Mucosa of descending colon (tissue), 3 donors: ENCODE measurements at regions not wholly inside any gene's neighbourhood (a gene's known extent, or its start where the extent isn't known, plus 50 kb on each side); places are given as distances from the start of the nearest gene placed in this dataset.
A peak's percentile ranks its signal among the peaks of the same experiment; 100 is the strongest.

Experiments used
- ATAC-seq: fragments of 200-7000 bp; cut with Tn5 transposase; one replicate; pipeline ENCODE4 v1.9.1; 2020; ENCODE audit warnings: mild to moderate bottlenecking, moderate library complexity
- DNase-seq, 3 donors: peaks; one replicate each; pipeline ENCODE4 v3.0.0-alpha.2; 2020
- H3K36me3 ChIP-seq: fragments of 200-600 bp; one replicate; pipeline ENCODE4 v1.8.0; 2021; ENCODE audit warnings: low read depth, mild to moderate bottlenecking
- H3K4me1 ChIP-seq: fragments of 200-600 bp; one replicate; pipeline ENCODE4 v1.8.0; 2021; ENCODE audit warnings: low read depth, mild to moderate bottlenecking
- H3K4me3 ChIP-seq: fragments of 200-600 bp; one replicate; pipeline ENCODE4 v1.8.0; 2021; ENCODE audit warnings: mild to moderate bottlenecking
- H3K9me3 ChIP-seq: fragments of 200-600 bp; one replicate; pipeline ENCODE4 v1.8.0; 2021; ENCODE audit warnings: mild to moderate bottlenecking
- intact Hi-C, 2 donors: fragments of 100-400 bp; cut with DNase I in 1 of 2; cut with micrococcal nuclease in 1 of 2; formaldehyde crosslinking; loops; one replicate each; pipeline versions ENCODE4 v1.11.0 to v1.11.1; 2022; cut with DNase I, micrococcal nuclease
- TF ChIP-seq, protein P1 (sequence below): fragments of 200-600 bp; IDR thresholded peaks from one replicate; pipeline ENCODE4 v1.8.0; 2022; ENCODE audit warnings: antibody characterized with exemption, mild to moderate bottlenecking
- donor health status: DM: no; HTN: no; CAD: no; lungs with moderate emphysema.
- donor health status: DM: no; HTN: no; CAD: no.
- donor health status: DM: no; HTN: yes; CAD: no.

GRCh38 chr17:71432378-71433315, 688.2 kb upstream of the SOX9 start:
- H3K4me1 ChIP-seq: no peaks in the 10 kb centered on the region
- intact Hi-C loops: no loop called here
- DNase-seq: no peak
- no peaks in the 10 kb centered on the region for H3K36me3 ChIP-seq
- TF ChIP-seq, protein P1, sequence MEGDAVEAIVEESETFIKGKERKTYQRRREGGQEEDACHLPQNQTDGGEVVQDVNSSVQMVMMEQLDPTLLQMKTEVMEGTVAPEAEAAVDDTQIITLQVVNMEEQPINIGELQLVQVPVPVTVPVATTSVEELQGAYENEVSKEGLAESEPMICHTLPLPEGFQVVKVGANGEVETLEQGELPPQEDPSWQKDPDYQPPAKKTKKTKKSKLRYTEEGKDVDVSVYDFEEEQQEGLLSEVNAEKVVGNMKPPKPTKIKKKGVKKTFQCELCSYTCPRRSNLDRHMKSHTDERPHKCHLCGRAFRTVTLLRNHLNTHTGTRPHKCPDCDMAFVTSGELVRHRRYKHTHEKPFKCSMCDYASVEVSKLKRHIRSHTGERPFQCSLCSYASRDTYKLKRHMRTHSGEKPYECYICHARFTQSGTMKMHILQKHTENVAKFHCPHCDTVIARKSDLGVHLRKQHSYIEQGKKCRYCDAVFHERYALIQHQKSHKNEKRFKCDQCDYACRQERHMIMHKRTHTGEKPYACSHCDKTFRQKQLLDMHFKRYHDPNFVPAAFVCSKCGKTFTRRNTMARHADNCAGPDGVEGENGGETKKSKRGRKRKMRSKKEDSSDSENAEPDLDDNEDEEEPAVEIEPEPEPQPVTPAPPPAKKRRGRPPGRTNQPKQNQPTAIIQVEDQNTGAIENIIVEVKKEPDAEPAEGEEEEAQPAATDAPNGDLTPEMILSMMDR: no peak
- H3K9me3 ChIP-seq: peaks cover 3% of the 10 kb centered on the region
- no peak for ATAC-seq
- H3K4me3 ChIP-seq: no peak overlapping the region

GRCh38 chr17:71434716-71435115, 686.1 kb upstream of the SOX9 start:
- Histone ChIP-seq H3K9me3 (no peaks in the 10 kb centered on the region), H3K4me3 (no peak overlapping the region), H3K4me1 (no peaks in the 10 kb centered on the region), H3K36me3 (no peaks in the 10 kb centered on the region)
- TF ChIP-seq, protein P1: no peak
- DNase-seq: no peak
- intact Hi-C loops: no loop called here
- no peak for ATAC-seq

DNA sequence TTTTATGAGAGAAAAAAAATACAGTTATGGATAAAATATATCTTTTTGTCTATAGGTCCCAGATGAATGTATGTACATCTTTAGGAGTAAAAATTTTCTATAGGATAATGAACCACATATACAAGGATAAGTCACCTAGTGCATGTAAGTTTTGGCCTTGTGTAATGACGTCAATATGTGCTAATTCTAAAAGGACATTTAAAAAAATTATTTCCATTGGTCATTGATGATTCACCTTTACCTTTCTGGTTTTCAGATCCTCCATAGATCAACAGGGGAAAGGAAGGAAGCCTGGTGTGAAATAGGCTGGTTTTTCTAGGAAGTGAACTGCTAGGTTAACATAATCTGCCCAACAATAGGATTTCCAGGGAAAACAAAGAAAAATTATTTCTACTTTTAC, 684.3 kb upstream of the SOX9 start:
- DNase-seq: no peak
- Histone ChIP-seq H3K36me3 (no peaks in the 10 kb centered on the region), H3K4me3 (no peak overlapping the region), H3K9me3 (no peaks in the 10 kb centered on the region), H3K4me1 (no peaks in the 10 kb centered on the region)
- intact Hi-C loops: no loop called here
- ATAC-seq: no peak
- TF ChIP-seq, protein P1: no peak

- ATAC-seq: no peak
- H3K36me3 ChIP-seq: no peaks in the 10 kb centered on the region
- TF ChIP-seq, protein P1: no peak
Measured at GRCh38 chr17:71437166-71437565, 683.7 kb upstream of the SOX9 start.

DNA sequence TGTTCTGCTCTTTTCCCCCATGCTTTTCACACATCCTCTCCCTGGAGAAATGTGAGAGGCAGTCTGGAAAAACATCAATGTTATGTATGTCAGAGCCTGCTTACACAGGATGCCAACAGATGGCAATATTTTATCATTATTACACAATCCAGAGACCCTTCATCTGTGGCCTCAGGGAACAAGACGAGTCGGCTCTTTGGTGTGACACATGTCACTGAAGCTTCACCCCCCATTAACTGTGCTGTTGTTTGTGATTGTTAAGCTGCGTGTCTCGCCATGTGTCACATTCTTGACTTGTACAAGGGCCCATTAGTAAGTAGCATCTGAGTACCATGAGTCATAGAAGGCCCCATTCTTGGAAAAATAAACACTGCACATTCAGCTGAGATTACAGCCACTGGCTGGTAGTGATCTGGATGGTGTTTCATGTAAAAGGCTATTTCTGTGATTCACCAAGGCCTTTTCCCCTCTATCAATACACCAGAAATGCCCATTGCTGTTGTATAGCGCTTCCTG, 682.1 kb upstream of the SOX9 start:
- no peak overlapping the region for H3K4me3 ChIP-seq
- ATAC-seq (peak; percentile 17), DNase-seq (no peak)
- TF ChIP-seq, protein P1: no peak
- no peaks in the 10 kb centered on the region for H3K9me3 ChIP-seq
- no peaks in the 10 kb centered on the region for H3K36me3 ChIP-seq
- intact Hi-C loops: no loop called here
- no peaks in the 10 kb centered on the region for H3K4me1 ChIP-seq

More at GRCh38 chr17:71437166-71437565, 683.7 kb upstream of the SOX9 start:
- Histone ChIP-seq H3K4me3 (no peak overlapping the region), H3K9me3 (no peaks in the 10 kb centered on the region), H3K4me1 (no peaks in the 10 kb centered on the region)
- intact Hi-C loops: no loop called here
- no peak for DNase-seq
